ENCODE measurements at regions not wholly inside any gene's neighbourhood (a gene's known extent, or its start where the extent isn't known, plus 50 kb on each side); places are given as distances from the start of the nearest gene placed in this dataset.

- no peak for TF ChIP-seq CTCF (IDR thresholded peaks at IDR 0.05; ENCODE audit: low read length)
- no peak for TF ChIP-seq EZH2 (IDR thresholded peaks at IDR 0.05; ENCODE audit: borderline replicate concordance, low read length)
Observed at GRCh38 chr10:129004398-129004797, 462.6 kb upstream of the MGMT start.
